HCT116 (cell line): ENCODE measurements at regions not wholly inside any gene's neighbourhood (a gene's known extent, or its start where the extent isn't known, plus 50 kb on each side); places are given as distances from the start of the nearest gene placed in this dataset.

ENCODE experiments used
- ATAC-seq: fragments of 200-7000 bp; cut with Tn5 transposase; 2 replicates; pipeline ENCODE4 v1.9.1; 2020; ENCODE audit warnings: mild to moderate bottlenecking, moderate library complexity
- BruUV-seq: library from RNA; stranded (reverse); fragments of 400-500 nt; replicated peaks from 2 replicates; lab custom pipeline; 2021; lab: Mats Ljungman, UMichigan
- CTCF ChIA-PET: fragments of 300-600 bp; sonication (Branson Sonifier 250); formaldehyde crosslinking; loops from one replicate; lab custom pipeline; 2021; ENCODE audit warnings: antibody characterized with exemption; lab: Charles Lee
- POLR2A ChIA-PET: fragments of 300-600, 350-600 bp; sonication (Branson Sonifier 250); formaldehyde crosslinking; loops from one replicate; lab custom pipeline; 2021; ENCODE audit warnings: antibody characterized with exemption; lab: Charles Lee
- RAD21 ChIA-PET, 2 experiments: fragments of 300-600 bp; sonication (Branson Sonifier 250); formaldehyde crosslinking; loops; one replicate each; lab custom pipeline; 2023; ENCODE audit warnings: low total read pairs in 2 of 2; ENCODE audit not compliant: uncharacterized antibody in 2 of 2, unreplicated experiment in 2 of 2, low non-redundant PET in 1 of 2; lab: Charles Lee
- DNase-seq: peaks from one replicate; pipeline ENCODE4 v3.0.0-alpha.2; 2010; ENCODE audit warnings: low read depth, low spot score
- H2AFZ ChIP-seq: fragments of 200-600 bp; shearing (Covaris generic), sonication (generic); 2 replicates; pipeline ENCODE4 v1.6.1; 2017; ENCODE audit warnings: low read depth, mixed run types, mixed read lengths, antibody characterized with exemption, low read length; ENCODE audit not compliant: poor library complexity, severe bottlenecking
- H3K27ac ChIP-seq: 2 replicates; pipeline ENCODE4 v1.5.1; 2012; ENCODE audit warnings: low read depth, low read length
- H3K27me3 ChIP-seq: fragments of 200-600 bp; sonication (generic); 2 replicates; pipeline ENCODE4 v1.6.1; 2016; ENCODE audit warnings: mixed run types, low read length, mixed read lengths; ENCODE audit not compliant: insufficient read depth
- H3K36me3 ChIP-seq, 2 experiments: fragments of 200-500 bp in 1 of 2; fragments of 200-600 bp in 1 of 2; sonication (Bioruptor generic) in 1 of 2; sonication (generic) in 1 of 2; 2 replicates each; pipeline versions ENCODE4 v1.5.1 to v1.6.1; 2014 to 2016; ENCODE audit warnings: low read length in 2 of 2, inconsistent platforms in 1 of 2, mixed read lengths in 1 of 2, mixed run types in 1 of 2; ENCODE audit not compliant: insufficient read depth in 2 of 2, control insufficient read depth in 1 of 2
- H3K4me1 ChIP-seq, 2 experiments: fragments of 200-600 bp in 1 of 2; sonication (generic) in 1 of 2; 2 replicates each; pipeline versions ENCODE4 v1.5.1 to v1.6.1; 2012 to 2017; ENCODE audit warnings: low read length in 2 of 2, inconsistent platforms in 1 of 2, mild to moderate bottlenecking in 1 of 2, mixed read lengths in 1 of 2, mixed run types in 1 of 2, moderate library complexity in 1 of 2; ENCODE audit not compliant: insufficient read depth in 2 of 2, control insufficient read depth in 1 of 2
- H3K4me2 ChIP-seq: fragments of 200-600 bp; sonication (generic); 2 replicates; pipeline ENCODE4 v1.6.1; 2017; ENCODE audit warnings: mixed run types, low read length, mixed read lengths
- H3K4me3 ChIP-seq, 2 experiments: fragments of 200-600 bp in 1 of 2; sonication (generic) in 1 of 2; replicated peaks in 1 of 2; 2 replicates each; pipeline ENCODE4 v1.5.1; 2011 to 2016; ENCODE audit warnings: low read length in 2 of 2, control low read depth in 1 of 2, low read depth in 1 of 2, mild to moderate bottlenecking in 1 of 2, mixed read lengths in 1 of 2, mixed run types in 1 of 2
- H3K79me2 ChIP-seq: fragments of 200-600 bp; sonication (generic); 2 replicates; pipeline ENCODE4 v1.6.1; 2017; ENCODE audit warnings: mild to moderate bottlenecking, mixed run types, low read length, moderate library complexity, mixed read lengths; ENCODE audit not compliant: insufficient read depth
- H3K9ac ChIP-seq: fragments of 200-600 bp; sonication (generic); 2 replicates; pipeline ENCODE4 v1.6.1; 2016; ENCODE audit warnings: low read length, mixed read lengths
- H3K9me2 ChIP-seq: fragments of 200-600 bp; sonication (generic), shearing (Covaris generic); 2 replicates; pipeline ENCODE4 v1.6.1; 2017; ENCODE audit warnings: mixed run types, mild to moderate bottlenecking, moderate library complexity; ENCODE audit not compliant: insufficient read depth
- H3K9me3 ChIP-seq, 2 experiments: fragments of 200-500 bp in 1 of 2; fragments of 200-600 bp in 1 of 2; sonication (Bioruptor generic) in 1 of 2; sonication (generic) in 1 of 2; 2 replicates each; pipeline ENCODE4 v1.6.1; 2014 to 2017; ENCODE audit warnings: low read length in 2 of 2, mixed read lengths in 2 of 2, inconsistent platforms in 1 of 2, low read depth in 1 of 2, mild to moderate bottlenecking in 1 of 2, mixed run types in 1 of 2, moderate library complexity in 1 of 2; ENCODE audit not compliant: control insufficient read depth in 1 of 2, insufficient read depth in 1 of 2
- H4K20me1 ChIP-seq: fragments of 200-600 bp; sonication (generic), shearing (Covaris generic); 2 replicates; pipeline ENCODE4 v1.6.1; 2017; ENCODE audit warnings: mixed run types, mild to moderate bottlenecking, moderate library complexity; ENCODE audit not compliant: insufficient read depth
- CBX3 ChIP-seq: IDR thresholded peaks from 2 replicates; pipeline ENCODE4 v1.6.1; 2012; ENCODE audit warnings: low read depth
- CEBPB ChIP-seq: IDR thresholded peaks from 2 replicates; pipeline ENCODE4 v1.6.1; 2012; ENCODE audit warnings: low read depth
- CTCF ChIP-seq, 3 experiments: fragments of 200-600 bp in 1 of 3; sonication (generic) in 1 of 3; IDR thresholded peaks in 2 of 3; conservative IDR thresholded peaks in 1 of 3; 2 replicates each; pipeline ENCODE4 v1.5.1; 2012 to 2017; ENCODE audit warnings: low read depth in 2 of 3, low read length in 2 of 3, antibody characterized with exemption in 1 of 3, borderline replicate concordance in 1 of 3, control low read depth in 1 of 3, mild to moderate bottlenecking in 1 of 3, mixed read lengths in 1 of 3, mixed run types in 1 of 3, moderate library complexity in 1 of 3; ENCODE audit not compliant: insufficient read depth in 1 of 3
- EGR1 ChIP-seq: IDR thresholded peaks from 2 replicates; pipeline ENCODE4 v1.6.1; 2012; ENCODE audit warnings: low read depth
- EZH2 ChIP-seq: fragments of 200-600 bp; sonication (generic); IDR thresholded peaks from 2 replicates; pipeline ENCODE4 v1.6.1; 2017; ENCODE audit warnings: antibody characterized with exemption, mixed run types
- EZH2phosphoT487 ChIP-seq: fragments of 200-600 bp; IDR thresholded peaks from 2 replicates; pipeline ENCODE4 v1.6.1; 2018; ENCODE audit warnings: antibody characterized with exemption, borderline replicate concordance
- JUND ChIP-seq: IDR thresholded peaks from 2 replicates; pipeline ENCODE4 v1.6.1; 2012
- MAX ChIP-seq: IDR thresholded peaks from 2 replicates; pipeline ENCODE4 v1.6.1; 2012
- POLR2A ChIP-seq: IDR thresholded peaks from 2 replicates; pipeline ENCODE4 v1.7.0; 2011; ENCODE audit warnings: borderline replicate concordance; ENCODE audit not compliant: insufficient read depth, insufficient read length; ENCODE audit errors: extremely low read depth
- POLR2AphosphoS5 ChIP-seq: IDR thresholded peaks from 2 replicates; pipeline ENCODE4 v1.6.1; 2011; ENCODE audit warnings: mild to moderate bottlenecking, low read depth, low read length, moderate library complexity
- RAD21 ChIP-seq: IDR thresholded peaks from 2 replicates; pipeline ENCODE4 v1.6.1; 2012; ENCODE audit warnings: low read depth, mild to moderate bottlenecking
- REST ChIP-seq: IDR thresholded peaks from 2 replicates; pipeline ENCODE4 v1.6.1; 2012; ENCODE audit warnings: low read depth
- SRF ChIP-seq: IDR thresholded peaks from 2 replicates; pipeline ENCODE4 v1.6.1; 2012; ENCODE audit warnings: low read depth
- YY1 ChIP-seq: IDR thresholded peaks from 2 replicates; pipeline ENCODE4 v1.6.1; 2011; ENCODE audit warnings: low read length, low read depth, moderate library complexity, mild to moderate bottlenecking; ENCODE audit not compliant: insufficient replicate concordance; ENCODE audit errors: extremely low read depth
- ZBTB33 ChIP-seq: IDR thresholded peaks from 2 replicates; pipeline ENCODE4 v1.6.1; 2011; ENCODE audit warnings: mild to moderate bottlenecking, low read length, moderate library complexity; ENCODE audit not compliant: insufficient replicate concordance; ENCODE audit errors: extremely low read depth
- intact Hi-C: fragments of 100-400 bp; cut with micrococcal nuclease; formaldehyde crosslinking; loops from 2 replicates; pipeline ENCODE4 v1.10.0; 2022
- TF ChIP-seq, protein P1 (sequence below): IDR thresholded peaks from 2 replicates; pipeline ENCODE4 v1.6.1; 2012

- CTCF ChIA-PET = interaction anchor here (1.5 kb wide), 1 partner anchor 89 kb away, joined by 4 read pairs; no protein-coding TSS in a partner anchor
Measured at GRCh38 chr3:170723241-170723640, 137.4 kb upstream of the SLC7A14 start.

More at GRCh38 chr3:170723241-170723640, 137.4 kb upstream of the SLC7A14 start:
- no peak for ATAC-seq
- POLR2A ChIA-PET = no interaction called here
- H3K9me3 ChIP-seq = no peaks in the 10 kb centered on the region
- no peak overlapping the region for H3K4me2 ChIP-seq
- H3K79me2 ChIP-seq = no peaks in the 10 kb centered on the region
- H3K9ac ChIP-seq = no peak overlapping the region
- no peaks in the 10 kb centered on the region for H3K36me3 ChIP-seq
- H3K9me2 ChIP-seq = no peaks in the 10 kb centered on the region
- no peaks in the 10 kb centered on the region for H3K27me3 ChIP-seq
- H3K4me1 ChIP-seq = peaks cover 0 to 18% of the 10 kb centered on the region in 2 experiments; a peak in 2 of 4 replicates
- H4K20me1 ChIP-seq = no peaks in the 10 kb centered on the region
- TF ChIP-seq EZH2phosphoT487 = no peak
- no peak for TF ChIP-seq RAD21
- TF ChIP-seq POLR2AphosphoS5 = no peak
- TF ChIP-seq SRF = no peak
- no peak for TF ChIP-seq CBX3
- no peak for TF ChIP-seq YY1
- no peak for TF ChIP-seq REST
- TF ChIP-seq MAX = no peak
- TF ChIP-seq EGR1 = no peak
- no peak for TF ChIP-seq EZH2
- no peak for TF ChIP-seq JUND
- TF ChIP-seq, protein P1, sequence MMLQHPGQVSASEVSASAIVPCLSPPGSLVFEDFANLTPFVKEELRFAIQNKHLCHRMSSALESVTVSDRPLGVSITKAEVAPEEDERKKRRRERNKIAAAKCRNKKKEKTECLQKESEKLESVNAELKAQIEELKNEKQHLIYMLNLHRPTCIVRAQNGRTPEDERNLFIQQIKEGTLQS = no peak
- no peak for TF ChIP-seq ZBTB33
- TF ChIP-seq CTCF (IDR thresholded peaks at IDR 0.05 in 2 of 3, conservative IDR thresholded peaks at IDR 0.05 in 1 of 3; ENCODE audit: borderline replicate concordance in 1 of 3, insufficient read depth in 1 of 3, low read depth in 2 of 3, low read length in 2 of 3) = no peak
- no peak for TF ChIP-seq CEBPB
- no peak for TF ChIP-seq POLR2A
- intact Hi-C loops = no loop called here
- DNase-seq = no peak
- no peak overlapping the region for H2AFZ ChIP-seq
- no peak overlapping the region for H3K4me3 ChIP-seq
- H3K27ac ChIP-seq = no peak overlapping the region
- RAD21 ChIA-PET = no interaction called here
- BruUV-seq = no TSS peak
